B cell (primary cell): ENCODE measurements at regions not wholly inside any gene's neighbourhood (a gene's known extent, or its start where the extent isn't known, plus 50 kb on each side); places are given as distances from the start of the nearest gene placed in this dataset.

Experiments
- ATAC-seq: fragments of 200-7000 bp; cut with Tn5 transposase; one replicate; pipeline ENCODE4 v1.10.0; 2021; ENCODE audit warnings: low read depth, mild to moderate bottlenecking, moderate number of reproducible peaks, moderate library complexity
- CTCF ChIA-PET: fragments of 350-600 bp; sonication (Branson Sonifier 250); formaldehyde crosslinking; loops from one replicate; lab custom pipeline; 2021; ENCODE audit warnings: antibody characterized with exemption, inconsistent platforms; lab: Charles Lee
- POLR2A ChIA-PET: fragments of 350-600 bp; sonication (Branson Sonifier 250); formaldehyde crosslinking; loops from one replicate; lab custom pipeline; 2021; ENCODE audit warnings: antibody characterized with exemption; lab: Charles Lee
- DNase-seq: peaks from one replicate; pipeline ENCODE4 v3.0.0; 2013
- H2AFZ ChIP-seq: 2 replicates; pipeline ENCODE4 v1.6.1; 2012; ENCODE audit warnings: mild to moderate bottlenecking, low read depth, low read length; ENCODE audit not compliant: insufficient read depth, poor library complexity, severe bottlenecking
- H3K27ac ChIP-seq, 2 donors: 1 replicate in 1 of 2; 2 replicates in 1 of 2; pipeline ENCODE4 v1.5.1; 2012 to 2013; ENCODE audit warnings: low read length in 2 of 2, mild to moderate bottlenecking in 2 of 2, moderate library complexity in 1 of 2
- H3K27me3 ChIP-seq, 4 experiments: fragments of 200-600 bp in 1 of 4; sonication (generic) in 1 of 4; replicated peaks in 1 of 4; 1 replicate in 2 of 4; 2 replicates in 2 of 4; pipeline versions ENCODE4 v1.6.1 to v1.7.0; 2013 to 2016; ENCODE audit warnings: low read length in 3 of 4, mild to moderate bottlenecking in 2 of 4, mixed read lengths in 1 of 4, moderate library complexity in 1 of 4; ENCODE audit not compliant: insufficient read depth in 4 of 4, control insufficient read depth in 3 of 4; ENCODE audit errors: control extremely low read depth in 1 of 4
- H3K36me3 ChIP-seq, 2 experiments: replicated peaks in 1 of 2; 1 replicate in 1 of 2; 2 replicates in 1 of 2; pipeline versions ENCODE4 v1.6.1 to v1.7.1; 2013; ENCODE audit warnings: low read length in 1 of 2; ENCODE audit not compliant: insufficient read depth in 2 of 2, control insufficient read depth in 1 of 2; ENCODE audit errors: control extremely low read depth in 1 of 2, extremely low read depth in 1 of 2
- H3K4me1 ChIP-seq, 2 donors: fragments of 200-600 bp in 1 of 2; sonication (generic) in 1 of 2; 1 replicate in 1 of 2; 2 replicates in 1 of 2; pipeline versions ENCODE4 v1.5.1 to v1.6.1; 2013 to 2017; ENCODE audit warnings: low read length in 2 of 2; ENCODE audit not compliant: control insufficient read depth in 2 of 2, insufficient read depth in 2 of 2
- H3K4me2 ChIP-seq: replicated peaks from 2 replicates; pipeline ENCODE3; 2012; ENCODE audit warnings: mild to moderate bottlenecking, low read depth, low read length; ENCODE audit not compliant: poor library complexity, severe bottlenecking
- H3K4me3 ChIP-seq, 5 experiments: fragments of 200-600 bp in 1 of 5; sonication (generic) in 1 of 5; 1 replicate in 3 of 5; 2 replicates in 2 of 5; pipeline versions ENCODE4 v1.5.1 to v1.7.0; 2011 to 2016; ENCODE audit warnings: low read length in 4 of 5, mild to moderate bottlenecking in 4 of 5, low read depth in 2 of 5, control low read depth in 1 of 5, moderate library complexity in 1 of 5; ENCODE audit not compliant: insufficient read depth in 1 of 5; ENCODE audit errors: control extremely low read depth in 1 of 5, extremely low read depth in 1 of 5
- H3K79me2 ChIP-seq: fragments of 200-600 bp; sonication (generic); one replicate; pipeline ENCODE4 v1.6.0; 2016; ENCODE audit warnings: low read length; ENCODE audit not compliant: control insufficient read depth, insufficient read depth
- H3K9ac ChIP-seq: fragments of 200-600 bp; sonication (generic); 2 replicates; pipeline ENCODE4 v1.6.1; 2017; ENCODE audit warnings: mild to moderate bottlenecking, low read length, moderate library complexity
- H3K9me3 ChIP-seq, 3 donors: one replicate each; pipeline versions ENCODE4 v1.6.1 to v1.7.1; 2013; ENCODE audit warnings: low read length in 2 of 3; ENCODE audit not compliant: control insufficient read depth in 2 of 3, insufficient read depth in 1 of 3; ENCODE audit errors: control extremely low read depth in 1 of 3
- H4K20me1 ChIP-seq: 2 replicates; pipeline ENCODE4 v1.6.0; 2012; ENCODE audit warnings: mild to moderate bottlenecking, low read length; ENCODE audit not compliant: insufficient read depth, control insufficient read depth, poor library complexity, severe bottlenecking
- H3K27ac Mint-ChIP-seq: one replicate; pipeline ENCODE4 v1.8.0; 2021; ENCODE audit warnings: mixed read lengths
- H3K27me3 Mint-ChIP-seq: one replicate; pipeline ENCODE4 v1.8.0; 2021; ENCODE audit warnings: mixed read lengths
- H3K4me1 Mint-ChIP-seq: one replicate; pipeline ENCODE4 v1.8.0; 2021; ENCODE audit warnings: mixed read lengths
- H3K4me3 Mint-ChIP-seq: one replicate; pipeline ENCODE4 v1.8.0; 2021; ENCODE audit warnings: mixed read lengths
- H3K9me3 Mint-ChIP-seq: one replicate; pipeline ENCODE4 v1.8.0; 2022; ENCODE audit warnings: mixed read lengths; ENCODE audit not compliant: insufficient read depth
- CTCF ChIP-seq: fragments of 200-600 bp; IDR thresholded peaks from one replicate; pipeline ENCODE4 v1.8.0; 2022; ENCODE audit warnings: antibody characterized with exemption, mild to moderate bottlenecking
- EZH2 ChIP-seq: IDR thresholded peaks from 2 replicates; pipeline ENCODE4 v1.6.1; 2012; ENCODE audit warnings: borderline replicate concordance, low read depth, mild to moderate bottlenecking, moderate library complexity, low read length; ENCODE audit not compliant: insufficient read depth, poor library complexity, severe bottlenecking
- WGBS: methylation state at CpG from one replicate; pipeline ENCODE4 v1.1.5; 2013; ENCODE audit warnings: missing lambda C conversion rate; ENCODE audit not compliant: insufficient coverage; 5-methylcytosine and 5-hydroxymethylcytosine counted together
- intact Hi-C: fragments of 100-400 bp; cut with micrococcal nuclease; formaldehyde crosslinking; loops from one replicate; pipeline ENCODE4 v1.10.0; 2022

DNA sequence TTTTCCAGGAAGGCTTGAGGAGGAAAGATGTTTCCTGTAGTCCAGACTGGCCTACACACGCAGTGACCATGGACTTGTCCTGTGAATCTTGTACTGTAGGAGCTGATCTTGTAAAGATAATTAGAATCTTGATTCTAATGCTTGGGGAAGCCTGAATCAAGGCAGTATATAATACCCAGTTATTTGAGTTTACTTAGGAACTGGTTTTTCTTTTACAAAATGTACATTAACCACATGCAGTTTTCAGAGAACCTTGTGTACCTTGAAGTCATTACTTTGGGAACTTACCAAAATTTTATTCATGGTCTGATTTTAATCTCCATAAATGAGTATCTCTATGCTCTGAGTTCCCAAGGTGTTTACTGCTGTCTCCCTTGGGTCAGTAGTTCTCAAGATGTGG lies 439.9 kb upstream of the AZI2 start:
- POLR2A ChIA-PET, result no interaction called here
- H3K27ac ChIP-seq, result no peak overlapping the region
- CTCF ChIA-PET, result no interaction called here
- TF ChIP-seq EZH2 (no peak), CTCF (no peak)
- no CpG with 5 or more reads among the region's 1 CpG for WGBS
- H3K79me2 ChIP-seq, result no peaks in the 10 kb centered on the region
- H4K20me1 ChIP-seq, result no peaks in the 10 kb centered on the region
- no peaks in the 10 kb centered on the region for H3K9me3 ChIP-seq
- no peaks in the 10 kb centered on the region for H3K27me3 ChIP-seq
- Mint-ChIP-seq H3K4me1 (no peaks in the 10 kb centered on the region), H3K27me3 (no peaks in the 10 kb centered on the region), H3K9me3 (no peaks in the 10 kb centered on the region), H3K4me3 (no peak overlapping the region), H3K27ac (no peak overlapping the region)
- no peak overlapping the region for H3K4me3 ChIP-seq
- no peak for ATAC-seq
- intact Hi-C loops, result no loop called here
- H3K4me1 ChIP-seq, result no peaks in the 10 kb centered on the region
- no peak overlapping the region for H3K4me2 ChIP-seq
- H3K36me3 ChIP-seq, result no peaks in the 10 kb centered on the region
- H3K9ac ChIP-seq, result no peak overlapping the region
- DNase-seq, result no peak
- no peak overlapping the region for H2AFZ ChIP-seq

- H3K36me3 ChIP-seq, result no peaks in the 10 kb centered on the region
- no peak overlapping the region for H3K4me3 Mint-ChIP-seq
- no peak overlapping the region for H3K27ac ChIP-seq
- intact Hi-C loops, result no loop called here
- CTCF ChIA-PET, result no interaction called here
- H3K27me3 Mint-ChIP-seq, result no peaks in the 10 kb centered on the region
- H3K4me3 ChIP-seq, result no peak overlapping the region
- no peaks in the 10 kb centered on the region for H3K27me3 ChIP-seq
- no peaks in the 10 kb centered on the region for H3K4me1 Mint-ChIP-seq
- no peak overlapping the region for H3K27ac Mint-ChIP-seq
- DNase-seq (no peak), ATAC-seq (no peak)
- H4K20me1 ChIP-seq, result no peaks in the 10 kb centered on the region
- H3K79me2 ChIP-seq, result no peaks in the 10 kb centered on the region
- H3K9ac ChIP-seq, result no peak overlapping the region
- 89% methylated on average over 3 of the region's 6 CpGs for WGBS
- H2AFZ ChIP-seq, result no peak overlapping the region
- POLR2A ChIA-PET, result no interaction called here
- no peak overlapping the region for H3K4me2 ChIP-seq
- H3K9me3 Mint-ChIP-seq, result no peaks in the 10 kb centered on the region
- no peaks in the 10 kb centered on the region for H3K4me1 ChIP-seq
- no peak for TF ChIP-seq CTCF
- TF ChIP-seq EZH2, result no peak
- no peaks in the 10 kb centered on the region for H3K9me3 ChIP-seq
These were observed 443.2 kb upstream of the AZI2 start for GRCh38 chr3:28791713-28792255.
